ENCODE measurements at regions not wholly inside any gene's neighbourhood (a gene's known extent, or its start where the extent isn't known, plus 50 kb on each side); places are given as distances from the start of the nearest gene placed in this dataset.

GRCh38 chr20:40313730-40314129, 375.3 kb downstream of the MAFB start:
- TF ChIP-seq CTCF (IDR thresholded peaks at IDR 0.05) (no peak), POLR2A (IDR thresholded peaks at IDR 0.05) (no peak), POLR2AphosphoS5 (IDR thresholded peaks at IDR 0.05) (no peak), EP300 (IDR thresholded peaks at IDR 0.05) (no peak)

All from stomach (tissue), 4 donors.